PC-3 (cell line): ENCODE measurements at regions not wholly inside any gene's neighbourhood (a gene's known extent, or its start where the extent isn't known, plus 50 kb on each side); places are given as distances from the start of the nearest gene placed in this dataset.

Experiments
- ATAC-seq: fragments of 200-7000 bp; cut with Tn5 transposase; 2 replicates; pipeline ENCODE4 v1.9.1; 2020; ENCODE audit warnings: mild to moderate bottlenecking, moderate library complexity
- BruUV-seq: library from RNA; stranded (reverse); fragments of 400-500 nt; replicated peaks from 2 replicates; lab custom pipeline; 2021; lab: Mats Ljungman, UMichigan
- CTCF ChIA-PET: fragments of 300-600 bp; sonication (Branson Sonifier 250); formaldehyde crosslinking; loops from one replicate; lab custom pipeline; 2022; ENCODE audit warnings: antibody characterized with exemption; lab: Charles Lee
- POLR2A ChIA-PET: fragments of 300-600 bp; sonication (Branson Sonifier 250); formaldehyde crosslinking; loops from one replicate; lab custom pipeline; 2022; ENCODE audit warnings: antibody characterized with exemption; ENCODE audit not compliant: unreplicated experiment; lab: Charles Lee
- DNase-seq: peaks from one replicate; pipeline ENCODE4 v3.0.0-alpha.2; 2015
- H2AFZ ChIP-seq: fragments of 300-600 bp; sonication (generic); 2 replicates; pipeline ENCODE4 v1.6.0; 2016; ENCODE audit warnings: antibody characterized with exemption, low read length
- H3F3A ChIP-seq: fragments of 300-600 bp; sonication (generic); one replicate; pipeline ENCODE4 v1.6.0; 2017; ENCODE audit warnings: antibody characterized with exemption, low read length, control low read depth, mild to moderate bottlenecking; ENCODE audit not compliant: unreplicated experiment
- H3K27ac ChIP-seq: fragments of 300-600 bp; sonication (generic); 2 replicates; pipeline ENCODE4 v1.5.1; 2016; ENCODE audit warnings: mild to moderate bottlenecking, low read length
- H3K27me3 ChIP-seq: fragments of 300-600 bp; sonication (generic); 2 replicates; pipeline ENCODE4 v1.6.1; 2016; ENCODE audit warnings: low read length, mixed read lengths
- H3K36me3 ChIP-seq: fragments of 300-600 bp; sonication (generic); 2 replicates; pipeline ENCODE4 v1.6.1; 2016; ENCODE audit warnings: low read depth, mixed run types, low read length, mixed read lengths
- H3K4me1 ChIP-seq: fragments of 300-600 bp; sonication (generic); 2 replicates; pipeline ENCODE4 v1.5.1; 2016; ENCODE audit warnings: low read length; ENCODE audit not compliant: insufficient read depth
- H3K4me2 ChIP-seq: fragments of 300-600 bp; sonication (generic); 2 replicates; pipeline ENCODE4 v1.6.0; 2016; ENCODE audit warnings: low read length
- H3K4me3 ChIP-seq: fragments of 300-600 bp; sonication (generic); 2 replicates; pipeline ENCODE4 v1.5.1; 2016; ENCODE audit warnings: mild to moderate bottlenecking, low read length, mixed read lengths
- H3K79me2 ChIP-seq: fragments of 300-600 bp; sonication (generic); 2 replicates; pipeline ENCODE4 v1.6.1; 2017; ENCODE audit warnings: low read length, mixed read lengths
- H3K9ac ChIP-seq: fragments of 300-600 bp; sonication (generic); 2 replicates; pipeline ENCODE4 v1.6.0; 2016; ENCODE audit warnings: mild to moderate bottlenecking, low read length
- H3K9me2 ChIP-seq: fragments of 300-600 bp; sonication (generic); replicated peaks from 2 replicates; pipeline ENCODE4 v1.6.1; 2016; ENCODE audit warnings: mixed run types, low read length, mixed read lengths
- H3K9me3 ChIP-seq: fragments of 300-600 bp; sonication (generic); 2 replicates; pipeline ENCODE4 v1.6.1; 2016; ENCODE audit warnings: low read length, mixed read lengths
- H4K20me1 ChIP-seq: fragments of 300-600 bp; sonication (generic); 2 replicates; pipeline ENCODE4 v1.6.1; 2016; ENCODE audit warnings: low read length, mixed read lengths
- CTCF ChIP-seq: fragments of 300-600 bp; sonication (generic); conservative IDR thresholded peaks from 2 replicates; pipeline ENCODE4 v1.5.1; 2017; ENCODE audit warnings: antibody characterized with exemption, low read depth, mild to moderate bottlenecking, low read length
- EZH2 ChIP-seq: fragments of 300-600 bp; sonication (generic); IDR thresholded peaks from one replicate; pipeline ENCODE4 v1.6.1; 2017; ENCODE audit warnings: antibody characterized with exemption, mild to moderate bottlenecking, low read length; ENCODE audit not compliant: unreplicated experiment
- EZH2phosphoT487 ChIP-seq: fragments of 300-600 bp; sonication (generic); IDR thresholded peaks from 2 replicates; pipeline ENCODE4 v1.6.1; 2018; ENCODE audit warnings: mild to moderate bottlenecking, antibody characterized with exemption, low read length, borderline replicate concordance
- intact Hi-C: fragments of 100-400 bp; cut with micrococcal nuclease; formaldehyde crosslinking; loops from 2 replicates; pipeline ENCODE4 v1.9.0; 2023

- Histone ChIP-seq H3F3A (no peaks in the 10 kb centered on the region), H3K9ac (no peak overlapping the region), H3K4me1 (no peaks in the 10 kb centered on the region), H3K27ac (no peak overlapping the region), H3K79me2 (no peaks in the 10 kb centered on the region), H3K36me3 (no peaks in the 10 kb centered on the region; the same call in 1 of the 2 replicates), H2AFZ (no peak overlapping the region), H3K27me3 (no peaks in the 10 kb centered on the region), H3K4me3 (no peak overlapping the region), H3K9me2 (no peaks in the 10 kb centered on the region), H3K9me3 (peaks cover 8% of the 10 kb centered on the region; the same call in 1 of the 2 replicates), H3K4me2 (no peak overlapping the region), H4K20me1 (no peaks in the 10 kb centered on the region)
- ChIA-PET CTCF (no interaction called here), POLR2A (no interaction called here)
- TF ChIP-seq EZH2 (no peak), CTCF (no peak), EZH2phosphoT487 (no peak)
- no TSS peak for BruUV-seq
- intact Hi-C loops: no loop called here
- ATAC-seq (no peak), DNase-seq (no peak)
These were observed 177.5 kb upstream of the DIO3 start for GRCh38 chr14:101383737-101384338.

- Histone ChIP-seq H4K20me1 (no peaks in the 10 kb centered on the region), H3F3A (no peaks in the 10 kb centered on the region), H3K4me2 (no peak overlapping the region), H3K9me2 (no peaks in the 10 kb centered on the region), H3K27ac (no peak overlapping the region), H3K36me3 (no peaks in the 10 kb centered on the region), H3K27me3 (no peaks in the 10 kb centered on the region), H3K9ac (no peak overlapping the region), H3K4me1 (no peaks in the 10 kb centered on the region), H3K4me3 (no peak overlapping the region), H3K9me3 (no peaks in the 10 kb centered on the region), H2AFZ (no peak overlapping the region), H3K79me2 (no peaks in the 10 kb centered on the region)
- DNase-seq (no peak), ATAC-seq (no peak)
- ChIA-PET CTCF (no interaction called here), POLR2A (no interaction called here)
- TF ChIP-seq EZH2phosphoT487 (no peak), CTCF (no peak), EZH2 (no peak)
- intact Hi-C loops: no loop called here
- BruUV-seq: no TSS peak
These were observed 166.9 kb upstream of the DIO3 start for GRCh38 chr14:101394374-101394773.

- intact Hi-C loops: no loop called here
- no peak for DNase-seq
- Histone ChIP-seq H3F3A (no peaks in the 10 kb centered on the region), H3K9me3 (no peaks in the 10 kb centered on the region), H3K27ac (no peak overlapping the region), H3K36me3 (no peaks in the 10 kb centered on the region), H3K9me2 (no peaks in the 10 kb centered on the region), H4K20me1 (no peaks in the 10 kb centered on the region), H3K79me2 (no peaks in the 10 kb centered on the region), H2AFZ (no peak overlapping the region), H3K4me1 (no peaks in the 10 kb centered on the region), H3K4me3 (no peak overlapping the region), H3K27me3 (no peaks in the 10 kb centered on the region), H3K9ac (no peak overlapping the region), H3K4me2 (no peak overlapping the region)
- ChIA-PET POLR2A (no interaction called here), CTCF (no interaction called here)
- no TSS peak for BruUV-seq
- no peak for ATAC-seq
- TF ChIP-seq CTCF (no peak), EZH2phosphoT487 (no peak), EZH2 (no peak)
These were observed 165.5 kb upstream of the DIO3 start for GRCh38 chr14:101395779-101396178.
